ENCODE measurements at regions not wholly inside any gene's neighbourhood (a gene's known extent, or its start where the extent isn't known, plus 50 kb on each side); places are given as distances from the start of the nearest gene placed in this dataset.

GRCh38 chr11:45551191-45551713, 114.2 kb downstream of the CHST1 start:
- TF ChIP-seq POLR2AphosphoS5 (IDR thresholded peaks at IDR 0.05; ENCODE audit: low read depth, low read length), result no peak
- TF ChIP-seq TAF1 (IDR thresholded peaks at IDR 0.05; ENCODE audit: borderline replicate concordance, low read depth, low read length), result no peak
- TF ChIP-seq POLR2A (IDR thresholded peaks at IDR 0.05; ENCODE audit: low read depth, low read length), result no peak
- DNase-seq (ENCODE audit: insufficient read length) (no peak), FAIRE-seq (no peak)

GRCh38 chr11:45549257-45549656, 116.2 kb downstream of the CHST1 start:
- no peak for FAIRE-seq

GRCh38 chr11:45546366-45546765, 119.1 kb downstream of the CHST1 start:
- DNase-seq (ENCODE audit: insufficient read length), result no peak
- FAIRE-seq, result no peak

More at GRCh38 chr11:45549257-45549656, 116.2 kb downstream of the CHST1 start:
- TF ChIP-seq POLR2A (IDR thresholded peaks at IDR 0.05; ENCODE audit: low read depth, low read length) (no peak), TAF1 (IDR thresholded peaks at IDR 0.05; ENCODE audit: borderline replicate concordance, low read depth, low read length) (no peak), POLR2AphosphoS5 (IDR thresholded peaks at IDR 0.05; ENCODE audit: low read depth, low read length) (no peak)
- no peak for DNase-seq (ENCODE audit: insufficient read length)

GRCh38 chr11:45544826-45545225, 120.6 kb downstream of the CHST1 start:
- FAIRE-seq (no peak), DNase-seq (ENCODE audit: insufficient read length) (no peak)
- TF ChIP-seq POLR2A (IDR thresholded peaks at IDR 0.05; ENCODE audit: low read depth, low read length) (no peak), POLR2AphosphoS5 (IDR thresholded peaks at IDR 0.05; ENCODE audit: low read depth, low read length) (no peak), TAF1 (IDR thresholded peaks at IDR 0.05; ENCODE audit: borderline replicate concordance, low read depth, low read length) (no peak)

More at GRCh38 chr11:45546366-45546765, 119.1 kb downstream of the CHST1 start:
- no peak for TF ChIP-seq POLR2AphosphoS5 (IDR thresholded peaks at IDR 0.05; ENCODE audit: low read depth, low read length)

- no peak for TF ChIP-seq TAF1 (IDR thresholded peaks at IDR 0.05; ENCODE audit: borderline replicate concordance, low read depth, low read length)
- FAIRE-seq, result no peak
Measured at GRCh38 chr11:45543808-45544422, 121.5 kb downstream of the CHST1 start.

GRCh38 chr11:45543081-45543480, 122.3 kb downstream of the CHST1 start:
- no peak for DNase-seq (ENCODE audit: insufficient read length)
- FAIRE-seq, result no peak
- TF ChIP-seq TAF1 (IDR thresholded peaks at IDR 0.05; ENCODE audit: borderline replicate concordance, low read depth, low read length), result no peak
- TF ChIP-seq POLR2A (IDR thresholded peaks at IDR 0.05; ENCODE audit: low read depth, low read length), result no peak
- no peak for TF ChIP-seq POLR2AphosphoS5 (IDR thresholded peaks at IDR 0.05; ENCODE audit: low read depth, low read length)

More at GRCh38 chr11:45543808-45544422, 121.5 kb downstream of the CHST1 start:
- DNase-seq (ENCODE audit: insufficient read length), result no peak

GRCh38 chr11:45541693-45542434, 123.6 kb downstream of the CHST1 start:
- FAIRE-seq (no peak), DNase-seq (ENCODE audit: insufficient read length) (no peak)

GRCh38 chr11:45538939-45539338, 126.5 kb downstream of the CHST1 start:
- TF ChIP-seq POLR2A (IDR thresholded peaks at IDR 0.05; ENCODE audit: low read depth, low read length) (no peak), TAF1 (IDR thresholded peaks at IDR 0.05; ENCODE audit: borderline replicate concordance, low read depth, low read length) (no peak), POLR2AphosphoS5 (IDR thresholded peaks at IDR 0.05; ENCODE audit: low read depth, low read length) (no peak)
- FAIRE-seq (no peak), DNase-seq (ENCODE audit: insufficient read length) (no peak)

More at GRCh38 chr11:45541693-45542434, 123.6 kb downstream of the CHST1 start:
- TF ChIP-seq TAF1 (IDR thresholded peaks at IDR 0.05; ENCODE audit: borderline replicate concordance, low read depth, low read length) (no peak), POLR2AphosphoS5 (IDR thresholded peaks at IDR 0.05; ENCODE audit: low read depth, low read length) (no peak), POLR2A (IDR thresholded peaks at IDR 0.05; ENCODE audit: low read depth, low read length) (no peak)

GRCh38 chr11:45538363-45538762, 127.1 kb downstream of the CHST1 start:
- TF ChIP-seq POLR2A (IDR thresholded peaks at IDR 0.05; ENCODE audit: low read depth, low read length) (no peak), TAF1 (IDR thresholded peaks at IDR 0.05; ENCODE audit: borderline replicate concordance, low read depth, low read length) (no peak), POLR2AphosphoS5 (IDR thresholded peaks at IDR 0.05; ENCODE audit: low read depth, low read length) (no peak)
- no peak for DNase-seq (ENCODE audit: insufficient read length)
- FAIRE-seq, result no peak

- FAIRE-seq (no peak), DNase-seq (ENCODE audit: insufficient read length) (no peak)
- TF ChIP-seq TAF1 (IDR thresholded peaks at IDR 0.05; ENCODE audit: borderline replicate concordance, low read depth, low read length), result no peak
- no peak for TF ChIP-seq POLR2A (IDR thresholded peaks at IDR 0.05; ENCODE audit: low read depth, low read length)
- TF ChIP-seq POLR2AphosphoS5 (IDR thresholded peaks at IDR 0.05; ENCODE audit: low read depth, low read length), result no peak
Measured at GRCh38 chr11:45537614-45538013, 127.8 kb downstream of the CHST1 start.

GRCh38 chr11:45535033-45535432, 130.4 kb downstream of the CHST1 start:
- TF ChIP-seq TAF1 (IDR thresholded peaks at IDR 0.05; ENCODE audit: borderline replicate concordance, low read depth, low read length) (no peak), POLR2AphosphoS5 (IDR thresholded peaks at IDR 0.05; ENCODE audit: low read depth, low read length) (no peak), POLR2A (IDR thresholded peaks at IDR 0.05; ENCODE audit: low read depth, low read length) (no peak)
- no peak for DNase-seq (ENCODE audit: insufficient read length)
- no peak for FAIRE-seq

- FAIRE-seq (no peak), DNase-seq (ENCODE audit: insufficient read length) (no peak)
- TF ChIP-seq TAF1 (IDR thresholded peaks at IDR 0.05; ENCODE audit: borderline replicate concordance, low read depth, low read length) (no peak), POLR2A (IDR thresholded peaks at IDR 0.05; ENCODE audit: low read depth, low read length) (no peak), POLR2AphosphoS5 (IDR thresholded peaks at IDR 0.05; ENCODE audit: low read depth, low read length) (no peak)
Measured at GRCh38 chr11:45534132-45534531, 131.3 kb downstream of the CHST1 start.

Data from GM12892 (cell line).